Testis (tissue), 2 donors: ENCODE measurements at regions not wholly inside any gene's neighbourhood (a gene's known extent, or its start where the extent isn't known, plus 50 kb on each side); places are given as distances from the start of the nearest gene placed in this dataset.

ENCODE experiments used
- DNase-seq: peaks from one replicate; pipeline ENCODE4 v3.0.0-alpha.2; 2019
- H3K27ac ChIP-seq, 2 donors: fragments of 200-600 bp; sonication (generic); one replicate each; pipeline ENCODE4 v1.5.1; 2019
- H3K27me3 ChIP-seq: fragments of 200-600 bp; sonication (generic); one replicate; pipeline ENCODE4 v1.5.1; 2019
- H3K36me3 ChIP-seq: fragments of 200-600 bp; sonication (generic); one replicate; pipeline ENCODE4 v1.5.1; 2017; ENCODE audit warnings: low read depth; ENCODE audit errors: missing control alignments
- H3K4me1 ChIP-seq: fragments of 200-600 bp; sonication (generic); one replicate; pipeline ENCODE4 v1.5.1; 2019
- H3K4me3 ChIP-seq, 2 donors: fragments of 200-600 bp; sonication (generic); one replicate each; pipeline ENCODE4 v1.5.1; 2017 to 2019
- H3K9me3 ChIP-seq: fragments of 200-600 bp; sonication (generic); one replicate; pipeline ENCODE4 v1.5.1; 2017
- POLR2A ChIP-seq: fragments of 450-650 bp; IDR thresholded peaks from one replicate; pipeline ENCODE4 v1.6.1; 2017; ENCODE audit warnings: antibody characterized with exemption, mild to moderate bottlenecking, moderate library complexity
- WGBS, 2 donors: methylation state at CpG; one replicate each; pipeline ENCODE4 v1.1.5; 2018; 5-methylcytosine and 5-hydroxymethylcytosine counted together
- intact Hi-C: fragments of 100-400 bp; cut with DNase I; formaldehyde crosslinking; loops from one replicate; pipeline ENCODE4 v1.15.1; 2023; ENCODE audit warnings: low total_unique reads
- TF ChIP-seq, protein P1 (sequence below), 3 experiments: fragments of 450-650 bp in 2 of 3; fragments of 200-600 bp in 1 of 3; sonication (generic) in 1 of 3; IDR thresholded peaks; one replicate each; pipeline ENCODE4 v1.5.1; 2016 to 2019; ENCODE audit warnings: antibody characterized with exemption in 3 of 3, mild to moderate bottlenecking in 2 of 3, moderate library complexity in 1 of 3

DNA sequence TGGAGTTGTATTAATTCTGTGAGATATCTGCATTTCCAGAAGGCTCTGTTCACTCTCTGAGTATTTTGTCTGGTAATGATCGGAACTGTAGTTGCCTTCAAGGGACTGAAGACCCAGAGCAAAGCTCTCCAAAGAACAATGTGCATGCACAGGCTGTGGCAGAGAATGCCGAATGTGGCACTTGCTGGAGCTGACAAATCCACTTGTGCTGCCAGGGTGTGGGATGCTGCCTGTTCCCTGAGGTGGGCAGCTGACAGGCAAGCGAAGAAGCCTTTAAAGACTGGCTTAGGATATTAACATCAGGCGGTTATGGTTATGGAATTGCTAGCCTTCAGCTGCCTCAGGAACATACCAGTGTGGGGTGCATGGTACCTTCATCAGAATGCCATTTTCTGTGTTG is 419.9 kb upstream of the ATP2B1 start:
- TF ChIP-seq, protein P1, sequence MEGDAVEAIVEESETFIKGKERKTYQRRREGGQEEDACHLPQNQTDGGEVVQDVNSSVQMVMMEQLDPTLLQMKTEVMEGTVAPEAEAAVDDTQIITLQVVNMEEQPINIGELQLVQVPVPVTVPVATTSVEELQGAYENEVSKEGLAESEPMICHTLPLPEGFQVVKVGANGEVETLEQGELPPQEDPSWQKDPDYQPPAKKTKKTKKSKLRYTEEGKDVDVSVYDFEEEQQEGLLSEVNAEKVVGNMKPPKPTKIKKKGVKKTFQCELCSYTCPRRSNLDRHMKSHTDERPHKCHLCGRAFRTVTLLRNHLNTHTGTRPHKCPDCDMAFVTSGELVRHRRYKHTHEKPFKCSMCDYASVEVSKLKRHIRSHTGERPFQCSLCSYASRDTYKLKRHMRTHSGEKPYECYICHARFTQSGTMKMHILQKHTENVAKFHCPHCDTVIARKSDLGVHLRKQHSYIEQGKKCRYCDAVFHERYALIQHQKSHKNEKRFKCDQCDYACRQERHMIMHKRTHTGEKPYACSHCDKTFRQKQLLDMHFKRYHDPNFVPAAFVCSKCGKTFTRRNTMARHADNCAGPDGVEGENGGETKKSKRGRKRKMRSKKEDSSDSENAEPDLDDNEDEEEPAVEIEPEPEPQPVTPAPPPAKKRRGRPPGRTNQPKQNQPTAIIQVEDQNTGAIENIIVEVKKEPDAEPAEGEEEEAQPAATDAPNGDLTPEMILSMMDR (IDR thresholded peaks at IDR 0.05): no peak
- TF ChIP-seq POLR2A: no peak
- Histone ChIP-seq H3K4me3 (no peak overlapping the region), H3K4me1 (no peaks in the 10 kb centered on the region), H3K27ac (no peak overlapping the region), H3K9me3 (no peaks in the 10 kb centered on the region), H3K36me3 (no peaks in the 10 kb centered on the region), H3K27me3 (no peaks in the 10 kb centered on the region)
- 69 to 83% methylated on average over 4 of the region's 4 CpGs for WGBS, 2 donors
- no peak for DNase-seq
- intact Hi-C loops: no loop called here

DNA sequence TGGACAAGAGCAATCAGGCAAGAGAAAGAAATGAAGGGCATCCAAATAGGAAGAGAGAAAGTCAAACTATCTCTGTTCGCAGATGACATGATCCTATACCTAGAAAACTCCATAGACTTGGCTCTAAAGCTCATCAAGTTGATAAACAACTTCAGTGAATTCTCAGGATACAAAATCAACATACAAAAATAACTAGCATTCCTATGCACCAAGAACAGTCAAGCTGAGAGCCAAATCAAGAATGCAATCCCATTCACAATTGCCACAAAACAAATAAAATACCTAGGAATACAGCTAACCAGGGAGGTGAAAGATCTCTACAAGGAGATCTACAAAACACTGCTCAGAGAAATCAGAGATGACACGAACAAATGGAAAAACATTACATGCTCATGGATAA is 417.5 kb upstream of the ATP2B1 start:
- WGBS, 2 donors: 96 to 98% methylated on average over 2 of the region's 2 CpGs
- no peak overlapping the region for H3K27ac ChIP-seq
- intact Hi-C loops: no loop called here
- H3K4me1 ChIP-seq: no peaks in the 10 kb centered on the region
- no peaks in the 10 kb centered on the region for H3K9me3 ChIP-seq
- TF ChIP-seq, protein P1 (IDR thresholded peaks at IDR 0.05): no peak
- TF ChIP-seq POLR2A: no peak
- no peak overlapping the region for H3K4me3 ChIP-seq
- no peaks in the 10 kb centered on the region for H3K36me3 ChIP-seq
- H3K27me3 ChIP-seq: no peaks in the 10 kb centered on the region
- no peak for DNase-seq

DNA sequence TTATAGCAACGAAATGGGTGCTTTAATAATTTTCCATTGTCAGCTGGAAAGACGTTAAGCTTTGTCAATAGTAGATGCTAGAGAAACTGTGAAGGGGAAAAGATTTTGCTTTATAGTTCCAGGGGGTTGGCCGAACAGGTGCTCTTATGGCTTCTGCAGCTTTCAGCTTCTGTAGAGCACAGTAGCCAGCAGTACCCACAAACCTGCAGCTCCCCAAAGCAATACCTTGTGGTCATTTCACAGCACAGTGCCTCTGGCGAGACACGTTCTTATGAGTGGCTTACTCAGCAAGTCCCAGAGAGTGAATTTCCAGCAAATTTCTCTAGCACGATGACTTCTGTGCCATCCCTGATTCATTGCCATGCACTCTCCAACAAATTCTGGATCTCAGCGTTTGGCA is 416.3 kb upstream of the ATP2B1 start:
- no peak for DNase-seq
- TF ChIP-seq POLR2A: no peak
- TF ChIP-seq, protein P1 (IDR thresholded peaks at IDR 0.05): no peak
- intact Hi-C loops: no loop called here
- 92 to 96% methylated on average over 7 of the region's 7 CpGs for WGBS, 2 donors
- Histone ChIP-seq H3K36me3 (no peaks in the 10 kb centered on the region), H3K4me1 (no peaks in the 10 kb centered on the region), H3K27ac (no peak overlapping the region), H3K27me3 (no peaks in the 10 kb centered on the region), H3K4me3 (no peak overlapping the region), H3K9me3 (no peaks in the 10 kb centered on the region)

DNA sequence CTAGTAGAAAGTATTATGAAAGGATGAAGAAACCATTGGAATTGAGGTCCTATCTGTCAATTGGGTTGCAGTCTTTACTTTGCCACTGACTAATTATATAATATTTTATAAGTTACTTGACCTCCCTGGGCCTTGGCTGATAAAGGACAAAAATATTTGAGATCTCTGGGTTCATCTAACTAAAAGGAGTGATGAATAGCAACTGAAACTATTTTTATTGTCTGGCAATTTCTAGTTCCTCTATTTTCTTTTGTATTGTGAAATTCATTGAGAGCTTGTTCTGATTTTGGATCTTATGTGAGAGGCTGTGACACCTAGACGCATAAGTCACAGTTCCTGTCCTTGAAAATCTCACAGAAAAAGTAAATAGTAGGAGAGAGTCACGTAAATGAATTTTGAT is 415.7 kb upstream of the ATP2B1 start:
- H3K4me3 ChIP-seq: no peak overlapping the region
- no peaks in the 10 kb centered on the region for H3K36me3 ChIP-seq
- no peaks in the 10 kb centered on the region for H3K27me3 ChIP-seq
- no peaks in the 10 kb centered on the region for H3K4me1 ChIP-seq
- WGBS, 2 donors: 83 to 88% methylated on average over 2 of the region's 2 CpGs
- no peak for TF ChIP-seq POLR2A
- TF ChIP-seq, protein P1 (IDR thresholded peaks at IDR 0.05): no peak
- H3K27ac ChIP-seq: no peak overlapping the region
- intact Hi-C loops: no loop called here
- H3K9me3 ChIP-seq: no peaks in the 10 kb centered on the region
- DNase-seq: no peak

DNA sequence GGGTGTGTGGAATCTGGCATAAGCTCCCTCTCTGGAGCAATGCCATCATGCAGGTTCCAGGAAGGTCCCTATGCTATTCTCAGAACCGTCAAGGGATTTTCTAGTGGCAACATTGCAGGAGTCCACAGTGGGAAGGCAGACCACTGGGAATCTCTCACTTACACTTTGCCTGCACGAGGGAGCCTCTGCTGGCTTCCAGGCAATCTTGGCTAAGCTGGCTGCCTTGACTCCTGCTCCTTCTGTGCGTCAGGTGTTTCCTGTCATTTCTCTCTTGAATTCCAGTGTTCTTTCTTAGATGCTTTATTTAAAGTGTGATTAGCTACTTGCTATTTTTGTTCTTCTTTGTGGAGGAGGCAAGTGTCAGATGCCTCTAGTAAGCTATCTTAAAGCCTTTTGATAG is 414.0 kb upstream of the ATP2B1 start:
- no peaks in the 10 kb centered on the region for H3K36me3 ChIP-seq
- no peaks in the 10 kb centered on the region for H3K27me3 ChIP-seq
- no peak for DNase-seq
- no peaks in the 10 kb centered on the region for H3K4me1 ChIP-seq
- TF ChIP-seq, protein P1 (IDR thresholded peaks at IDR 0.05): no peak
- no peak for TF ChIP-seq POLR2A
- intact Hi-C loops: no loop called here
- H3K27ac ChIP-seq: no peak overlapping the region
- no peaks in the 10 kb centered on the region for H3K9me3 ChIP-seq
- WGBS, 2 donors: 68 to 74% methylated on average over 3 of the region's 3 CpGs
- H3K4me3 ChIP-seq: no peak overlapping the region
